Activated CD8-positive, alpha-beta T cell treated with anti-CD3 and anti-CD28 coated beads for 36 hours (primary cell): ENCODE measurements at regions not wholly inside any gene's neighbourhood (a gene's known extent, or its start where the extent isn't known, plus 50 kb on each side); places are given as distances from the start of the nearest gene placed in this dataset.
A peak's percentile ranks its signal among the peaks of the same experiment; 100 is the strongest.

Experiments
- ATAC-seq: fragments of 200-7000 bp; cut with Tn5 transposase; one replicate; pipeline ENCODE4 v1.10.0; 2021; ENCODE audit warnings: mild to moderate bottlenecking, moderate library complexity
- CTCF ChIA-PET: fragments of 350-600 bp; sonication (Branson Sonifier 250); formaldehyde crosslinking; loops from one replicate; lab custom pipeline; 2021; ENCODE audit warnings: antibody characterized with exemption; lab: Charles Lee
- POLR2A ChIA-PET: fragments of 350-600 bp; sonication (Branson Sonifier 250); formaldehyde crosslinking; loops from one replicate; lab custom pipeline; 2021; ENCODE audit warnings: antibody characterized with exemption; lab: Charles Lee
- DNase-seq: peaks from one replicate; pipeline ENCODE4 v3.0.0-alpha.2; 2020
- H3K27ac Mint-ChIP-seq: one replicate; pipeline ENCODE4 v1.8.0; 2021; ENCODE audit warnings: mild to moderate bottlenecking, mixed read lengths
- H3K27me3 Mint-ChIP-seq: one replicate; pipeline ENCODE4 v1.8.0; 2021; ENCODE audit warnings: mixed read lengths
- H3K36me3 Mint-ChIP-seq: one replicate; pipeline ENCODE4 v1.8.0; 2021; ENCODE audit warnings: low read depth, mixed read lengths
- H3K4me1 Mint-ChIP-seq: one replicate; pipeline ENCODE4 v1.8.0; 2021; ENCODE audit warnings: low read depth, mixed read lengths
- H3K4me3 Mint-ChIP-seq: one replicate; pipeline ENCODE4 v1.8.0; 2021; ENCODE audit warnings: mild to moderate bottlenecking, moderate library complexity, mixed read lengths
- H3K9me3 Mint-ChIP-seq: one replicate; pipeline ENCODE4 v1.8.0; 2021; ENCODE audit warnings: mixed read lengths
- intact Hi-C: fragments of 100-400 bp; cut with micrococcal nuclease; formaldehyde crosslinking; loops from one replicate; pipeline ENCODE4 v1.10.0; 2022
- TF ChIP-seq, protein P1 (sequence below): fragments of 200-600 bp; IDR thresholded peaks from one replicate; pipeline ENCODE4 v1.8.0; 2022; ENCODE audit warnings: antibody characterized with exemption, mild to moderate bottlenecking

DNA sequence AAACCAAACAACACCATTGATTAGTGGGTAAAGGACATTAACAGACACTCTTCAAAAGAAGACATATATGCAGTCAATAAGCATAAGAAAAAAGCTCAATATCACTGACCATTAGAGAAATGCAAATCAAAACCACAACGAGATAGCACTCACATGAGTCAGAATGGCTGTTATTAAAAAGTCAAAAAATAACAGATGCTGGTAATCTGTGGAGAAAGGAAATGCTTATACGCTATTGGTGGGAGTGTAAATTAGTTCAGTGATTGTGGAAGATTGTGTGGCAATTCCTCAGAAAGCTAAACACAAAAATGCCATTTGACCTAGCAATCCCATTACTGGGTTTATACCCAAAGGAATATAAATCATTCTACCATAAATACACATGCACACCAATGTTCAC is 182.6 kb downstream of the TRPC6 start:
- CTCF ChIA-PET: interaction anchor here (1.3 kb wide), 1 partner anchor 12 kb away, joined by 3 read pairs; no protein-coding TSS in a partner anchor
- DNase-seq (no peak), ATAC-seq (no peak)
- Mint-ChIP-seq H3K4me3 (no peak overlapping the region), H3K36me3 (no peaks in the 10 kb centered on the region), H3K27me3 (no peaks in the 10 kb centered on the region), H3K9me3 (peaks cover 19% of the 10 kb centered on the region), H3K27ac (no peak overlapping the region), H3K4me1 (no peaks in the 10 kb centered on the region)
- intact Hi-C loops: no loop called here
- POLR2A ChIA-PET: no interaction called here
- TF ChIP-seq, protein P1, sequence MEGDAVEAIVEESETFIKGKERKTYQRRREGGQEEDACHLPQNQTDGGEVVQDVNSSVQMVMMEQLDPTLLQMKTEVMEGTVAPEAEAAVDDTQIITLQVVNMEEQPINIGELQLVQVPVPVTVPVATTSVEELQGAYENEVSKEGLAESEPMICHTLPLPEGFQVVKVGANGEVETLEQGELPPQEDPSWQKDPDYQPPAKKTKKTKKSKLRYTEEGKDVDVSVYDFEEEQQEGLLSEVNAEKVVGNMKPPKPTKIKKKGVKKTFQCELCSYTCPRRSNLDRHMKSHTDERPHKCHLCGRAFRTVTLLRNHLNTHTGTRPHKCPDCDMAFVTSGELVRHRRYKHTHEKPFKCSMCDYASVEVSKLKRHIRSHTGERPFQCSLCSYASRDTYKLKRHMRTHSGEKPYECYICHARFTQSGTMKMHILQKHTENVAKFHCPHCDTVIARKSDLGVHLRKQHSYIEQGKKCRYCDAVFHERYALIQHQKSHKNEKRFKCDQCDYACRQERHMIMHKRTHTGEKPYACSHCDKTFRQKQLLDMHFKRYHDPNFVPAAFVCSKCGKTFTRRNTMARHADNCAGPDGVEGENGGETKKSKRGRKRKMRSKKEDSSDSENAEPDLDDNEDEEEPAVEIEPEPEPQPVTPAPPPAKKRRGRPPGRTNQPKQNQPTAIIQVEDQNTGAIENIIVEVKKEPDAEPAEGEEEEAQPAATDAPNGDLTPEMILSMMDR: no peak

DNA sequence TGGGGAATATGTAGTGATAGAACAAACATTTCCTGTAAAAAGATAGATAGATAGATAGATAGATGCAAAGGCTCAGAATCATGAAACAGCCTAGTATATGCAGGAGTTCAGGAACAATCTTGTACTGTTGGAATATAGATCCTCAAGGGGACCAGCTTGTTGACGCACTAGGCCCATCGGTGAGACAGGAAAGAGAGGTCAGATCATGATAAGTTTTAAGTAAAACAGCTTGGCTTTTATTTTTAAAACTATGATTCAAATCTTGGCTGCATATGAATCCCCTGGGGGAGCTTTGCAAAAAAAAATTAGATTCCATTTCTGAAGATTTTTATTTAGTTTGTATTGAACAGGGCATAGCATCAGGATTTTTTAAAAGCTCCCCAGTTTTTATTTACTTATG is 185.8 kb downstream of the TRPC6 start:
- H3K4me3 Mint-ChIP-seq: no peak overlapping the region
- H3K36me3 Mint-ChIP-seq: no peaks in the 10 kb centered on the region
- POLR2A ChIA-PET: no interaction called here
- no peak for ATAC-seq
- no peaks in the 10 kb centered on the region for H3K4me1 Mint-ChIP-seq
- peaks cover 19% of the 10 kb centered on the region for H3K9me3 Mint-ChIP-seq
- no peak overlapping the region for H3K27ac Mint-ChIP-seq
- CTCF ChIA-PET: no interaction called here
- intact Hi-C loops: no loop called here
- TF ChIP-seq, protein P1: no peak
- DNase-seq: no peak
- no peaks in the 10 kb centered on the region for H3K27me3 Mint-ChIP-seq

DNA sequence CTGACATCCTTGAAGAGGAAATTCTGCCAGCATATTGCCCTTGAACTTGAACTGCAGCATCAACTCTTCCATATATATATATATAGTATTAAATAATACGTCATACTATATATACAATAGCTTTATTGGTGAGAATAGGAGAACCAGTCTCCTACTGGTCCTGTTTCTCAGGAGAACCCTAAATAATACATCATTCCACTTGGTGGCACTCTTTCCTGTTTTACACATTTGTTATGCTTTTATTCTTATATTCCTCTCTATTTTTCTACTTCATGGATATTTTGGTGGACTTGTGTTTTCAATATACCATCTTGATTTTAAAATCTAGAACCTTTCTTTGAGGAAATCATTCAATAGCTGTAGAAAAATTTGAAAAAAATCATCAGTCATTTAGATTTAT is 193.3 kb downstream of the TRPC6 start:
- Mint-ChIP-seq H3K27ac (no peak overlapping the region), H3K4me3 (no peak overlapping the region), H3K27me3 (no peaks in the 10 kb centered on the region), H3K36me3 (no peaks in the 10 kb centered on the region), H3K4me1 (no peaks in the 10 kb centered on the region), H3K9me3 (no peaks in the 10 kb centered on the region)
- intact Hi-C loops: no loop called here
- ATAC-seq: no peak
- TF ChIP-seq, protein P1: no peak
- no peak for DNase-seq
- POLR2A ChIA-PET: no interaction called here
- CTCF ChIA-PET: no interaction called here

DNA sequence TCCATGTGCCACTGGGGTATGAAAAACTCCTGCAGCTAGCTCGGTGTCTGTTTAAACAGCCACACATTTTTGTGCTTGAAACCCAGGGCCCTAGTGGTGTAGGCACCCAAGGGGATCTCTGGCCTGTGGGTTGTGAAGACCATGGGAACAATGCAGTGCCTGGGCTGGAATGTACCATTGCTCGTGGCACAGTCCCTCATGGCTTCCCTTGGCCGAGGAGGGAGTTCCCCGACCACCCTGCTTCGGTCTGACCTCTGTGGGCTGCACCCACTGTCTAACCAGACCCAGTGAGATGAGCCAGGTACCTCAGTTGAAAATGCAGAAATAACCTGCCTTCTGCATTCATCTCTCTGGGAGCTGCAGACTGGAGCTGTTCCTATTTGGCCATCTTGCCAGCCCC is 214.0 kb downstream of the TRPC6 start:
- H3K27ac Mint-ChIP-seq: no peak overlapping the region
- CTCF ChIA-PET: no interaction called here

DNA sequence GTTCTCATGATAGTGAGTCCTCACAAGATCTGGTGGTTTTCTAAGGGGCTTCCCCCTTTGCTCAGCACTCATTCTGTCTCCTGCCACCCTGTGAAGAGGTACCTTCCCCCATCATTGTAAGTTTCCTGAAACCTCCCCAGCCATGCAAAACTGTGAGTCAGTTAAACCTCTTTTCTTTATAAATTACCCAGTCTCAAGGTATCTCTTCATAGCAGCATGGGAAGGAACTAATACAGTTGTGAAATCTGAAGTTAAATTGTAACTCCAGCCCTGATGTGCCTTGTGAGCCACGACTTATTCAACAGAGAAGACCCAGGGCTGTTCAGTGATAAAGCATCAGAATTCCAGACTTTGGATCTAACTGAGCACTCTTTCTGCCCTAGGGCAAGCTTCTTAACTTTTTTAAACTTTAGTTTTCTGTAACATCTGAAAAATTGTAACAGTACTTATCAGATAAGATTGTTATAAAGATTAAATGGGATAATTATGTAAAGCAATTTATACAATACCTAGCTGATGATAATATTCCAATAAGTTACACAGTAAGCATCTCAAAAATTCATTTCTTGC is 220.0 kb downstream of the TRPC6 start:
- no peak for ATAC-seq
- intact Hi-C loops: no loop called here
- CTCF ChIA-PET: no interaction called here

More for the DNA sequence above, 214.0 kb downstream of the TRPC6 start:
- Mint-ChIP-seq H3K4me3 (no peak overlapping the region), H3K27me3 (no peaks in the 10 kb centered on the region), H3K36me3 (no peaks in the 10 kb centered on the region), H3K4me1 (no peaks in the 10 kb centered on the region), H3K9me3 (peaks cover 33% of the 10 kb centered on the region)
- ATAC-seq: no peak
- POLR2A ChIA-PET: no interaction called here
- intact Hi-C loops: no loop called here
- no peak for DNase-seq
- TF ChIP-seq, protein P1: no peak

More for the DNA sequence above, 220.0 kb downstream of the TRPC6 start:
- Mint-ChIP-seq H3K27ac (no peak overlapping the region), H3K36me3 (no peaks in the 10 kb centered on the region), H3K27me3 (no peaks in the 10 kb centered on the region), H3K4me1 (no peaks in the 10 kb centered on the region), H3K4me3 (no peak overlapping the region), H3K9me3 (peaks cover 26% of the 10 kb centered on the region)
- POLR2A ChIA-PET: no interaction called here
- DNase-seq: peak; percentile 2
- TF ChIP-seq, protein P1: no peak
